ENCODE measurements at regions not wholly inside any gene's neighbourhood (a gene's known extent, or its start where the extent isn't known, plus 50 kb on each side); places are given as distances from the start of the nearest gene placed in this dataset.

GRCh38 chr7:106599343-106599698 lies 61.6 kb downstream of the CCDC71L start:
- H3K4me3 ChIP-seq (ENCODE audit: low read depth, low read length), result no peak overlapping the region
- DNase-seq (ENCODE audit: low read depth), result no peak
- no peak for TF ChIP-seq CTCF (IDR thresholded peaks at IDR 0.05; ENCODE audit: insufficient read depth, low read depth, low read length, missing control alignments)

GRCh38 chr7:106598663-106599342 lies 62.2 kb downstream of the CCDC71L start:
- TF ChIP-seq CTCF (IDR thresholded peaks at IDR 0.05; ENCODE audit: insufficient read depth, low read depth, low read length, missing control alignments), result no peak
- peak; percentile 91 for DNase-seq (ENCODE audit: low read depth)
- H3K4me3 ChIP-seq (ENCODE audit: low read depth, low read length), result peak overlapping the region; percentile 41

GRCh38 chr7:106597751-106598546 lies 63.0 kb downstream of the CCDC71L start:
- TF ChIP-seq CTCF (IDR thresholded peaks at IDR 0.05; ENCODE audit: insufficient read depth, low read depth, low read length, missing control alignments), result no peak
- peak overlapping the region; percentile 41 for H3K4me3 ChIP-seq (ENCODE audit: low read depth, low read length)
- peak; percentile 5 for DNase-seq (ENCODE audit: low read depth)

- no peak overlapping the region for H3K4me3 ChIP-seq (ENCODE audit: low read depth, low read length)
- no peak for TF ChIP-seq CTCF (IDR thresholded peaks at IDR 0.05; ENCODE audit: insufficient read depth, low read depth, low read length, missing control alignments)
- DNase-seq (ENCODE audit: low read depth), result no peak
Observed at GRCh38 chr7:106597014-106597413, 63.9 kb downstream of the CCDC71L start.

GRCh38 chr7:106595922-106596321 lies 65.0 kb downstream of the CCDC71L start:
- DNase-seq (ENCODE audit: low read depth), result no peak
- TF ChIP-seq CTCF (IDR thresholded peaks at IDR 0.05; ENCODE audit: insufficient read depth, low read depth, low read length, missing control alignments), result no peak
- H3K4me3 ChIP-seq (ENCODE audit: low read depth, low read length), result no peak overlapping the region

GRCh38 chr7:106593028-106593417 lies 67.9 kb downstream of the CCDC71L start:
- TF ChIP-seq CTCF (IDR thresholded peaks at IDR 0.05; ENCODE audit: insufficient read depth, low read depth, low read length, missing control alignments), result no peak
- H3K4me3 ChIP-seq (ENCODE audit: low read depth, low read length), result no peak overlapping the region

More at GRCh38 chr7:106593028-106593417, 67.9 kb downstream of the CCDC71L start:
- DNase-seq (ENCODE audit: low read depth), result no peak

Measured in GM12865 (cell line).